ENCODE measurements at regions not wholly inside any gene's neighbourhood (a gene's known extent, or its start where the extent isn't known, plus 50 kb on each side); places are given as distances from the start of the nearest gene placed in this dataset.

DNA sequence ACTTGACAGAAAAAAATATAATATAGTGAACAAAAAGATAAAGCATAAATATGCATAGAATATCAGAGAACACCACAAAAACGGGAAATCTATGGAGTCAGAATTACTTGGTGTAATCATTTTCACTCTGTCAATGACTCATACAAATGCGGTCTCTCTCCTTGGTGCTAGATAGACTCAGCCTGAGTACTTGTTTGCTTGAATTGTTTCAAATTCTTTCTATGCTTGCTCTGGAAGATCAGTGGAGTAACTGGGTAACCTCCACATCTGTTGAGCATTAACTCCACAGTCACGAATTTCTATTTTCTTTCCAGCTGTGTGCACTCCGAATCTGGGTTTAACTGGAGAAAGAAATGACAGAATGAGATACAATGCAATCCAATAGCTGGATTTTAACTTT is 760.4 kb downstream of the ZPLD1 start:
- Histone ChIP-seq H3K4me1 (no peaks in the 10 kb centered on the region), H3K36me3 (no peaks in the 10 kb centered on the region)

GRCh38 chr3:103203441-103203840 is 768.6 kb downstream of the ZPLD1 start:
- intact Hi-C loops (cut with DNase I) = no loop called here
- no peaks in the 10 kb centered on the region for H3K27me3 ChIP-seq
- no peak overlapping the region for H3K27ac ChIP-seq
- TF ChIP-seq, protein P1, sequence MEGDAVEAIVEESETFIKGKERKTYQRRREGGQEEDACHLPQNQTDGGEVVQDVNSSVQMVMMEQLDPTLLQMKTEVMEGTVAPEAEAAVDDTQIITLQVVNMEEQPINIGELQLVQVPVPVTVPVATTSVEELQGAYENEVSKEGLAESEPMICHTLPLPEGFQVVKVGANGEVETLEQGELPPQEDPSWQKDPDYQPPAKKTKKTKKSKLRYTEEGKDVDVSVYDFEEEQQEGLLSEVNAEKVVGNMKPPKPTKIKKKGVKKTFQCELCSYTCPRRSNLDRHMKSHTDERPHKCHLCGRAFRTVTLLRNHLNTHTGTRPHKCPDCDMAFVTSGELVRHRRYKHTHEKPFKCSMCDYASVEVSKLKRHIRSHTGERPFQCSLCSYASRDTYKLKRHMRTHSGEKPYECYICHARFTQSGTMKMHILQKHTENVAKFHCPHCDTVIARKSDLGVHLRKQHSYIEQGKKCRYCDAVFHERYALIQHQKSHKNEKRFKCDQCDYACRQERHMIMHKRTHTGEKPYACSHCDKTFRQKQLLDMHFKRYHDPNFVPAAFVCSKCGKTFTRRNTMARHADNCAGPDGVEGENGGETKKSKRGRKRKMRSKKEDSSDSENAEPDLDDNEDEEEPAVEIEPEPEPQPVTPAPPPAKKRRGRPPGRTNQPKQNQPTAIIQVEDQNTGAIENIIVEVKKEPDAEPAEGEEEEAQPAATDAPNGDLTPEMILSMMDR (IDR thresholded peaks at IDR 0.05) = no peak
- DNase-seq (ENCODE audit: low spot score in 2 of 2) = no peak
- H3K4me1 ChIP-seq = no peaks in the 10 kb centered on the region
- H3K9me3 ChIP-seq = no peaks in the 10 kb centered on the region
- H3K36me3 ChIP-seq = no peaks in the 10 kb centered on the region
- no peak overlapping the region for H3K4me3 ChIP-seq

More for the DNA sequence above, 760.4 kb downstream of the ZPLD1 start:
- TF ChIP-seq, protein P1 (IDR thresholded peaks at IDR 0.05) = no peak
- H3K9me3 ChIP-seq = no peaks in the 10 kb centered on the region
- no peaks in the 10 kb centered on the region for H3K27me3 ChIP-seq
- intact Hi-C loops (cut with DNase I) = no loop called here
- H3K27ac ChIP-seq = no peak overlapping the region
- no peak for DNase-seq (ENCODE audit: low spot score in 2 of 2)
- no peak overlapping the region for H3K4me3 ChIP-seq

DNA sequence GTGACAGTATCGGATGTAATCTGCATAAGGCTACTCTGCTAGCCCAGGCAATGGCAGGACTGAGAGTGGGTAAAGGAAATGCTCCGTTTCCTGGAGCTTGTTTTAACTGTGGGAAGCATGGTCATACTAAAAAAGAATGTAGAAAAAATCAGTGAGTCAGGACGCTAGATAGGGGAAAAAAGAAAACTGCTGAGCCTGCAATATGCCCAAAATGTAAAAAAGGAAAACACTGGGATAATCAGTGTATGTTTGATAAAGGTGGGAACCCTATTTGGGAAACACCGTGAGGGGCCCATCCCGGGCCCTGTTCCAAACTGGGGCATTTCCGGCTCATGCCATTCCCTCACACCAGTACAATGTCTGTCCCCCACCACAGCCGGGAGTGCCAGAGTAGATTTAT is 775.8 kb downstream of the ZPLD1 start:
- no peaks in the 10 kb centered on the region for H3K27me3 ChIP-seq
- intact Hi-C loops (cut with DNase I) = no loop called here
- H3K36me3 ChIP-seq = no peaks in the 10 kb centered on the region
- H3K4me3 ChIP-seq = no peak overlapping the region
- TF ChIP-seq, protein P1 (IDR thresholded peaks at IDR 0.05) = no peak
- H3K4me1 ChIP-seq = no peaks in the 10 kb centered on the region
- no peak for DNase-seq (ENCODE audit: low spot score in 2 of 2)
- no peaks in the 10 kb centered on the region for H3K9me3 ChIP-seq
- no peak overlapping the region for H3K27ac ChIP-seq

GRCh38 chr3:103218146-103218545 is 783.3 kb downstream of the ZPLD1 start:
- TF ChIP-seq, protein P1 (IDR thresholded peaks at IDR 0.05) = no peak

GRCh38 chr3:103218793-103219192 is 784.0 kb downstream of the ZPLD1 start:
- DNase-seq (ENCODE audit: low spot score in 2 of 2) = no peak
- H3K36me3 ChIP-seq = no peaks in the 10 kb centered on the region
- H3K4me3 ChIP-seq = no peak overlapping the region
- H3K27ac ChIP-seq = no peak overlapping the region
- TF ChIP-seq, protein P1 (IDR thresholded peaks at IDR 0.05) = no peak
- intact Hi-C loops (cut with DNase I) = no loop called here
- H3K27me3 ChIP-seq = no peaks in the 10 kb centered on the region
- H3K9me3 ChIP-seq = no peaks in the 10 kb centered on the region
- no peaks in the 10 kb centered on the region for H3K4me1 ChIP-seq

More at GRCh38 chr3:103218146-103218545, 783.3 kb downstream of the ZPLD1 start:
- Histone ChIP-seq H3K36me3 (no peaks in the 10 kb centered on the region), H3K27ac (no peak overlapping the region), H3K4me3 (no peak overlapping the region), H3K9me3 (no peaks in the 10 kb centered on the region), H3K27me3 (no peaks in the 10 kb centered on the region), H3K4me1 (no peaks in the 10 kb centered on the region)
- no peak for DNase-seq (ENCODE audit: low spot score in 2 of 2)
- intact Hi-C loops (cut with DNase I) = no loop called here

- intact Hi-C loops (cut with DNase I) = no loop called here
- no peak for DNase-seq (ENCODE audit: low spot score in 2 of 2)
- no peak overlapping the region for H3K4me3 ChIP-seq
- H3K36me3 ChIP-seq = no peaks in the 10 kb centered on the region
- H3K27me3 ChIP-seq = no peaks in the 10 kb centered on the region
- H3K9me3 ChIP-seq = no peaks in the 10 kb centered on the region
- H3K27ac ChIP-seq = no peak overlapping the region
- H3K4me1 ChIP-seq = no peaks in the 10 kb centered on the region
- TF ChIP-seq, protein P1 (IDR thresholded peaks at IDR 0.05) = no peak
Measured at GRCh38 chr3:103227651-103228050, 792.8 kb downstream of the ZPLD1 start.

All from ascending aorta (tissue), 2 donors.